Fibroblast of the conjunctiva (primary cell): ENCODE measurements at regions not wholly inside any gene's neighbourhood (a gene's known extent, or its start where the extent isn't known, plus 50 kb on each side); places are given as distances from the start of the nearest gene placed in this dataset.

Experiments
- DNase-seq: peaks from one replicate; pipeline ENCODE4 v3.0.0-alpha.2; 2010; ENCODE audit warnings: low read depth

DNA sequence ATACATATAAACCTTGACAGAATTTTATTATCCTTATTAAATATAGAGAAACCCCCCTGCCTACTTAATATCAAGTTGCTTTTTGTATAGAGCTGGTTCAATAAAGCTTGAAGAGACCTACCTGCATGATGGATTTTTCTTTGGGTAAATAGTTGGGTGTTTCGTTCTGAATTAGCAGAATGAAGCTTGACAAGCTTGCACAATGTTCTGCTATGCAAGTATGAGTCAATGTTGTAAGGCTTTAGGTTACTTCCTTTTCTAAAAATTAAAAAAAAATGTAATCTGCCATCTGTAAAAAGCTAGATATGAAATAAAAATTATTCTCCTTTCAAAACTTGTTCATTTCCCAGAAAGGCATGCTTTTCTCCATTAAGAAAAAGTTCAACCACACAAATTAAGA lies 1662.6 kb upstream of the SEL1L start:
- no peak for DNase-seq

DNA sequence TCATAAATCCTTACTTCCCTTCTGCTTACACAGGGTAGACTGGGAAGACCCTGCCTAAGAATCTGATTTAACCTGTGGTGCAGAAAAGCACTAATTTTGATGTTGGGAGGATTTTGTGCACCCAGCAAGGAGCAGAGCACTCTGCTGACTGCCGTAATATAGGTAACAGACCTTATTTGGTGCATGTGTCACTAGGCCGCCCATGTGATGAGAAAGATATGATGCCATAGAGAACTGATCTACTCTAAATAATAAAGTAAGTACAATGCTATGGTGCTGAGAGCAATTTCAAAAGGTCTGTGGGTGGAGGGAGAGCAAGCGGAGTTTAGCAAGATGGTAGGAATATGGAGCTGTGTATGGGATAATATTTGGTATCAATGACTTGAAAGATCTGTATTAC lies 1663.6 kb upstream of the SEL1L start:
- DNase-seq, result no peak

DNA sequence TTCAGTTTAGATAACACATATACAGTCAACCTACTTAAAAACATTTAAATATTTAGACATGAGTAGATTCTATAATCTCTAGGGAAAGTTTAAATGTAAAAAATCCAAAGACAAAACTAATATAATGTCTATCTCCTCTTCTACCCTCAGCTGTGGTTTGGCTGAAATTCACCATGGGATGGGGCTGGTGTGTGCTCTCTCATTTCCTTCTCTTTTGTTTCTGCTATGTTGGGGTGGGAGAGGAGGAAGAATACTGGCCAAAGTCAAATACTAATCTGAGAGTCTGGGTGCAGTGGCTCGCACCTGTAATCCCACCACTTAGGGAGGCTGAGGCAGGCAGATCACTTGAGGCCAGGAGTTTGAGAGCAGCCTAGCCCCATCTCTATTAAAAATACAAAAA lies 1673.9 kb upstream of the SEL1L start:
- no peak for DNase-seq

DNA sequence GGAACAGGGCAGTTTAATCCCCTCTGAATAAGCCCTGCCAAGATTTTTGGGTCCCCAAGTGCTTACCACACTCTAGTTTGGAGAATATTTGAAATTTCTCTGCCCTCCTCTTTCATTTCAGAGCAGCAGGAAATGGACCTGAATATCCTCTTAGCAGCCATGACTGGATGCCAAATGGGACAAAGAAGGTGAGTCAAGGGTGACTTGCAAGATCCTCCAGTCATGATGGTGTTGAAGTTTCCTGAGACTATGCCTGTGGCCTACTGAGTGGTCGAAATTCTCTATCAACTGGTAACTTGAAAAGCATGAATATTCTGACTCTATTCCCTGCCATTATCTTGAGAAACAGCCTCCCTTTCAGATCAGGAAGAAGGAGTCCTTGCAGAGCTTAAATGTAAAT lies 1674.7 kb upstream of the SEL1L start:
- DNase-seq, result no peak

DNA sequence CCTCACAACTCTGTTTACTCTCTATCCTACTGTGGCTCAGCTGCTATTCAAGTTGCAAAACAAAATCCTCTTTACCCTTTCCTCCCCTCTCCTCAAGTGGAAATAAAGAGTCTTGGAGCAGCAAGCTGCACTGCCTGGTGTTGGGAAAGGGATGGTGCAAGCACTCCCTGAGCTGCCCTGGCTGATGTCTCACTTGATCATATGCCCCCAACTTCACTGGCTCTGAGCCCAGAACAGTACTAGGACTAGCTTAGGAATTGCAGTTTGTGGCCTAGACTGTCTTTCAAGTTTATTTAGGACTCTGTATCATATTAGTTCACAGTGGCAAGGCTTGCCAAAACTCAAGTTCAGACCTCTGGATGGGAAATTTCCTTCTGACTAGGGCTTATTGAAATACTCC lies 1683.8 kb upstream of the SEL1L start:
- peak; percentile 88 for DNase-seq

DNA sequence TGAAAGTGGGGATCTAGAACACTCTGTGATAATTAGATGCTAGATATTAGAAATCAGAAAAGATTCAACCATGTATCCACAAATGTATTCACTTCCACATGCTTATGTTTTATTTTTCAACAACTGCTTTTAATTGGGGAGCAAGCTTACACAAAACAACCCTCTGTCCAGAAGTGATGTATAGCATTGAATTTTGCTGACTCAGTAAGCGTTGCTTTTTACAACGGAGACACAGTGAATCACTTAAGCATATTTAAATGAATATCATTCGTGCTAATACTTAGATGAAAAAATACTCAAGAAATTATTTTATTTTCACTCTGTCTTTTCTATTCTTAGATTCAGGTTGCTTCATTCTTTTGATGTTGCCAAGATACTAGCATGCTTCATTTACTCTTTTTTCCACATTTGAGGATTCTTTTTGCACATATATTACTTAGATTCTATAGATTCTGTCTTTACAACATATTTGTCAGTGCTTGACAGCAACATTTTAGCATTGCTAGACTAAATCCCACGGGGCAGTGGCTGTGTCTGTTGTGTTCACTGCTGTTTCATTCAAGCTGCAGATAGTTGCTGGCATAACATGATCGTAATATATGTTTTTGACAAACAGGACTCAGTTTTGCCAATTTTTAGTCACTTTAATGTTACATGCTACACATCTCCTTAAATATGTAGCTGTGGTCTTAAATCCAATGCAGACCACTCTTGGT lies 1714.4 kb upstream of the SEL1L start:
- no peak for DNase-seq

DNA sequence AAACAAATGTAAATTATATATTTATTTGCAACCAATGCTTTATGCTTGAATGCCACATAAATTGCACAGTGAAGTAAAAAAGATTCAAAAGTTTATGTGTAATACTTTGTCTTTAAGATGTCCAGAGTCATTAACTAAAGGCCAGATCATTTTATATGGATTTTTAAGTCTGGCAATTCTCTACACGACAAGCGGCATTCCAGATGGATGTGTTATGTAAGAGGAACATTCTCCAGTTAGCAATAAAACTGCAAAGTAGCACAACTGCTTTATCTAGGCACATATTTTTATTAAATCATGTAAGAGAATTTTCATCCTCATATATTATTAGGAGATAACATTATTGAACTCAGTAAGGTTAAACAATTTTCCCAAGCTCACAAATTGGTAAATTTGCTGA lies 1717.7 kb upstream of the SEL1L start:
- no peak for DNase-seq

DNA sequence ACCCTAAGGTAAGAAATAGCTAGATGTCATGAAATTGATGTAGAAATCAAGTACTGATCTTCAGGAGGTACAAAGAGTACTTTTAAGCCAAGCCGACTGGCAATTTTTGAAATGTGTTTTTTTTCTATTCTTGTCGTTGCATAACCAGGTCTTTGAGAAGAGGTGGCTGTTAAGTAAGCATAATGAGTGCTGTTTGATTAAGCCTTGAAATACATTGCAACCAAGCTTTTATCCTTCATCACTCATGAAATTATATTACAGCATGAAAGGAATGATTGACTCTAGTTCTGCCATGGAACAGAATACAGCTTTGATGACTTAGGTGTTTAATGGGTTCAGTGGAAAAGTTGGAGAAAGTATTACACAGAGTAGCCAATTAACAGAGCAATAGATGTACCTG lies 1720.2 kb upstream of the SEL1L start:
- DNase-seq, result no peak

DNA sequence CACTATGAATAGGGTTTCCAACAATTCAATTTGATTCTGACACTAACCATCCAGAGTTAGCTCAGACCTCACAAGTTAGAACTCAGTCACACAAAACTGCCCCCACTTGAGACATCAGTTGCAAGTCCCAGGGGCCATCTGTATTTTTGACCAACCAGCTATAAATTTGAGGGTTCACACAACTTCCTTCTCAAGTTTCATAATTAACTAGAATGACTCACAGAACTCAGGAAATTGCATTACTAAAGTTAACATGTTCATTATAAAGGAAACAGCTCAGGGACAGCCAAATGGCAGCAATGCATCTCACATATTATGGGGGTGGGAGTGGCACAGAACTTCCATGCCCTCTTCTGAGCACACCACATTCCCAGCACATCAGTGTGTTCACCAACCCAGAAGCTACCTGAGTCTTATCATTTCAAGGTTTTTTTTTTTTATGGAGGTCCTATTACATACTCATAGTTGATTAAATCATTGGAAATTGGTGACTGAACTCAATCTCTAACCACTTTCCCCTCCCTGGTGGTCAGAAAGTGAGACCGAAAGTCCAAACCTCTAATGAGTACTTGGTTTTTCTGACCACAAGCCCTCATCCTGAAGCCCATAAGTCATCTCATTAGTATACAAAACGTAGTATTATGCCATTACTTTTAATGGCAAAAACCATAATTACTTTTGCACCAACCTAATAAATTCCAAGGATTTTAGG lies 1721.5 kb upstream of the SEL1L start:
- DNase-seq, result no peak

DNA sequence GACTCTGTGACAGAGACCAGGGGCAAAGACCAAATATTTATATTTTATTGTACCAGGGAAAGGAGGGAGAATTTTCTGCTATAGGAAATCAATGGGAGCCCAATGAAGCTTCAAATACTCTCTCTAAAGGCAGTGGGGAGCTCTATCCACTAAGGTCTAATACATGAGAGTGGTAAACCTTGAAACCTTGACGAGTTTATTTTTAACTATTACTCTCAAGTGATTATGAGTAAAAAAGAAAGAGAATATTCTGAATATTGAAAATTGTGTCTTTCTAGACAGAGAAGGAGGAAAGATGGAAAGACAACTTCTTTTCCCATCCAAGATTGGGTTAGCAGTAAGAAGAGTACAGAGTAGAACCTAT lies 1722.1 kb upstream of the SEL1L start:
- DNase-seq, result no peak

DNA sequence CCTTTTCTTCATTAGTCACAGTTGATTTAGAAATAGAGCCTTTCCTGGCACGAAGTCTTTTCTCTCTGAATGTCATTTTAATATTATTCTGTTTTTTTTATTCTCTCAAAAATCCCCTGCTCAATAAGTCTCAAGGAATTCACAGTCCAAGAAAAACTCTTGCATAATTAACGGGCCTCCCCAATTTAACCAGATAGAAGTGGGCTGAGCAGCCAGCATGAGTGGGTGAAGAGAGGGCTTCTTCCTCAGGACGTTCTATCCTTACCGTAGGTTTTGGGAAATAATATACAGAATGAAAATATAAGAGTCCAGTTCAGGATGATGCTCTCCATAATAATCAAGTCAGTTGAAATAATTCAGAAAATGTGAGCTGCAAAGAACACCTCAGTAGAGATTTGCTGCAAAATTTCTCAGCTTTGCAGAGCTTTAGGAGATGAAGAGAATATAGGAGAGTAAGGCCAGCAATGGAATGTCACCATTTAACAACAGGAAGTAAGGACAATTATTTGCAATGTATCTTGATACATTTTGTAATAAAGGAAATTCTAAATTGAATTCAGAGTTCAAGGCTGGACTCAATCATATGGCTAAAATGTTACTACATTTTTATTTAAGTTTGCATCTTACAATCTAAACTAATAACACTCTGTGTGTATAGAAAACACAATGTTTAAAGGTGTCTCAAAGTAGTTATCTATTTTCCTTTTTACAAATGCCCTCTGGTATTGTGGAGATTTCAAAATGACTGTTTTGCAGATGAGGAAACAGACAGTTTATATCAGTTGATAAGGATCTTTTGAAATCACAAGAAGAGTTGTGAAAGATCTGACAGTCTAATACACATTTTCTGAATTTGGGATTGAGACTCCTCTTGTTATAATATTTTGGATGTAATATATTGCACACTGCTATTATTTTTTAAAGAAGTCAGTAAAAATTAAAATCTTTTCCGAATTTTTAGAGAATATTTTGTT lies 1724.1 kb upstream of the SEL1L start:
- no peak for DNase-seq

DNA sequence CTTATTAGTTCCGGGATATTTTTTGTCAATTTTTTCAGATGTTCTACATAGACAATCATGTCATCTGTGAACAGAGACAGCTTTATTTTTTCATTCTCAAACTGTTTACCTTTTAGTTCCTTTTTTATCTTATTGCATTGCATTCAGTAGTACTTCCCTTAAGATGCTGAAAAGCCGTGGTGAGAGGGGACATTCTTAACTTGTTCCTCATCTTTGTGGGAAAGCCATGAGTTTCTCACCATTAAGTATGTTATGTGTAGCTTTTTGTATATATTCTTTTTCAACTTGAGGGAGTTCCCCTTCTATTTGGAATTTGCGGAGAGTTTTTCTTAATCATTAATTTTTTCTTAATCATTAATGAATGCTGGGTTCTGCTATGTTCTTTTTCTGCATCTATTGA lies 1727.1 kb upstream of the SEL1L start:
- no peak for DNase-seq

DNA sequence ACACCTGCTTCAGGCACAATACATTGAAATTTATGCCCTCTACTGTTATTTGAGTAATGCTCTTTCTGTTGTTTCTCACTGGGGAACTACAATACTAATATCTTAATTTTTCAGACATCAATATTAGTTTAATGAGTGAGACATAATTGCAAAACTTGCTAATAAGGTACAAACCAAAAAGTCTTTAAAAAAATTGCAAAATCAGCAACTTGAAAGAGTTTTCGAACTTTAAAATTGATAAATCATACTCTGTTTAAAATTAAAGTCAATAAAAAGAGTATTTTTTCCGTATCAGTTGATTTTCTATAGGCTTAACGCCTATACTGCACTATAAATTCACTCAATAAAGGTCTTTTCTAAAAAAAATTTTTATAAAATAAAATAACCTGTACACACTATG lies 1735.9 kb upstream of the SEL1L start:
- no peak for DNase-seq

DNA sequence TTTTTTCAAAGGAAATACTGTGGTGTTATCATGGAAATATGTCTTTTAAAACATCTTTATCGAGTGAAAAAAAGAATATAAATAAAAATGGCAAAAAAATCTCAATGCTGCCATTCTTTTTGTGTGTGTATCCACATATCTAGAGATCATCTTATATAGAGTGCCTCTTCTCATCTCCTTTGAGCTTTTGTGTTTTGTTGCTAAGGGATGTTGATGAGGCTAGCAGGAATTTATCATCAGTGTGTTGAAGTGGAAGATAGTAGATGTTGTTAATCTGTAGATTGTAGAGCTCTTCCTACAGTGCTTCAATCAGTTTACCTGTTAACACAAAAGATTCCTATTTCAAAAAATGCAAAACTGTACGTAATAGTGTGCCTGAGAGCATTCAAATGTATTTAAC lies 1738.0 kb upstream of the SEL1L start:
- DNase-seq, result no peak

DNA sequence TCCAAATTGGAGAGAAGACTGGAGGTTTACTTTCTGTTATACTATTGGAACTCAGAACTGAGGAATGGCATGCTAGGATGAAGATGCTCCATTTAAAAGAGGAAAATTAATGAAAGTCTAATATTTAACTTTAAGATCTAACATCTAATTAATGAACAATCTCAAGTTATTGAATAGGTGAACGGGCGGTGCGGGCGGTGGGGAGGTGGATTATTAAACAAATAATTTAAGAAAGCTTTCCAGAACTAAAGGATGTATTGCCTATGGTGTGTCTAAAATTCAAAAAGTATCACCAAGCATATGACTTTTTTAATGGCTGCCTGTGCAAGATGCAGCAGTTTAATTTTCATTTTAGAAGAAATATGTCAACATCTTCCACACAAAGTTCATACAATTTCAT lies 1747.1 kb upstream of the SEL1L start:
- no peak for DNase-seq

DNA sequence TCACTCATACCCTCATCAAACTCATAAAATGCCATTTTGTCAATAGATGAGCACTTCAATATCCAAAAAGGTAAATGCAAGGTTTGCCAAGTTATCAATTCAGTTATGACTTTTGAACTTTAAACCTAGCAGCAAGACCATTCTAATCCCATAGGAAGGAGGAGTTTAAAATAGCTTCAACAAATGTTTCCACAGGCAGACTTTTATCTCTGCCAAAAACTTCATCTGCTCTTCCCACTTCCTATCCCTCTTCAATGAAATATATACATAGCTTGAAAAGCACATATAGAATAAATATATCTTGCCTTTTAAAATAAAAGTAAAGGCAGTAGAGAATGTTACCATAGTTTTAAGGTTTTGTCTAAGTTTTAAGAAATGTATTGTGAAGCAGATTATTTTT lies 1749.1 kb upstream of the SEL1L start:
- DNase-seq, result no peak

DNA sequence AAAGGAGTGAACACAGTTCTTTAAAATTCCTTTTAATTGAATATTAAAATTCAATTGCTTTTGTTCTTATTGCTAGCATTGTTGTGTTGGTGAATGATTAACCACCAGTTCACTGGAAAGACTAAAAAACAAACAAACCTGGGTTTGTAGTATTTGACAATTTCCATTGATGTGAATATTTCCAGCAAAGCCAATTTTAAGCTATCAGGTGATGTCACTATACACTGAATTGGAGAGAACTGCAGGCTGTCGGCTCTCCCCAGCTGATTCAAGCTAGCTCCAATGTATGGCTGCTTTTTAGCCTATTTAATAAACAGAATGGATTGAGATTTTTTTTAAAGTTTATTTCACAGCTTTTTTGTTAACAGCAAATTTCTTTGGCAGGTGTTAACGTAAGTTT lies 1753.6 kb upstream of the SEL1L start:
- DNase-seq, result no peak

DNA sequence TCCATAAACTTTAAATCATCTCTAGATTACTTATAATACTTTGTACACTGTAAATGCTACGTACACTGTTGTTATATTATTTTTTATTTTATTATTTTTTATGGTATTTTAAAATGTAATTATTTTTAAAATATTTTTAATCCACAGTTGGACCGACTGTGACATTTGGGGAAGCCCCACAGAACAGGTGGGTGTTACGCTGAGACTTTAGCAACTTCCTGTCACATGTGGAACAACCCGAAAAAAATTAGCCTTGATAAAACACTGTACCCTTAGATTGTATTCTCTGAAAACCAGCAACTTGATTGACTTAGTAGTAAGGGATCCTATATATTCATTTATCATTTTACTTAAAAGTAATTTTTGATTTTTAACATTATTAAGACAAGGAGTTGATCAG lies 1755.7 kb upstream of the SEL1L start:
- no peak for DNase-seq

DNA sequence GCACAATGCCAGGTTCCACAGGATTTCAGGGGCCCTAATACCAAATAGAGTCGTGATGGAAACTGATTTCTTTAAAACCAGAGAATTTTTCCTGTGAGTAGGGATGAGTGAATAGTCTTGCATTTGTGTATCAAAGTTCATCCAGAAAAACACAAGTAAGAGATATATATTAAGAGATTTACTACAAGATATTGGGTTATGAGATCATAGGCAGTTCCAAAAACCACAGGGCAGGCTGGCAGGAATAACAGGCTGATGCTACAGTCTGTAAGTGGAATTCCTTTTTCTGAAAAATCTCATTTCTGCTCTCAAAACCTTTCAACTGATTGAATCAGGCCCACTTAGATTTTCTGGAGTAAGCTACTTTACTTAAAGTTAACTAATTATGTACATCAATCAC lies 1756.2 kb upstream of the SEL1L start:
- DNase-seq, result no peak

DNA sequence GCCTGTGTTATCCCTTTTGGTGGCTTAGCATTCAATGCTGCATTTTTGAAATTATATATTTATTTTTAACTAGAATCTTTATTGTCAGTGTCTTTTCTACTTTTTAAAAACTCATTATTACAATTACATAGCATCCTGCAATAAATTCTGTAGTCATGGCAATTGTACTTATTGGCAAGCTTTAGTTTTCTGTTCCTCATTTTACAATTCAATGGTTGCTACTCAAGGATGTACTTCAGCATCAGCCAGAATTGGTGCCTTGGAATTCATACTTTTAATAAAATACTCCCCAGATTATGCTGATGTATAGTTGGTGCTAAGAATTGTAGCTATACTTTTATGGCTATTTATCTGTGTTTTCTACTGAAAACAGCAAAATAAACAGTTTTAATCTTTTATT lies 1756.8 kb upstream of the SEL1L start:
- no peak for DNase-seq

DNA sequence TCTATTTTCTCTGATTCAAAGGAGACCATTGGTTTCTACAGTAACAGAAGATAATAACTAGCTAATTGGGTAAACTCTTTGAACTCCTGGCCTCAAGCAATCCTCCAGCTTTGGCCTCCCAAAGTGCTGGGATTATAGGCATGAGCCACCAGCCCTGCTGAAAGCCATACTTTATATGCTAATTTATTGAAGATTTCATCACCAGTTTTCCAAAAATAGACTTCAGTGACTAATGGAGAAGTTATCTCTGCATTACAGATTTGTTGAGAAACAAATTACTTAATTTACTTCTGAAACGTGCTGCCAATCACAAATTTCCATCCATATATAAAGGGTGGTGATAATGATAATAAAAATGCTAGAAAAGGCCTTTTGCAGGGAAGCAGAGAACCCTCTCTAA lies 1758.1 kb upstream of the SEL1L start:
- no peak for DNase-seq

DNA sequence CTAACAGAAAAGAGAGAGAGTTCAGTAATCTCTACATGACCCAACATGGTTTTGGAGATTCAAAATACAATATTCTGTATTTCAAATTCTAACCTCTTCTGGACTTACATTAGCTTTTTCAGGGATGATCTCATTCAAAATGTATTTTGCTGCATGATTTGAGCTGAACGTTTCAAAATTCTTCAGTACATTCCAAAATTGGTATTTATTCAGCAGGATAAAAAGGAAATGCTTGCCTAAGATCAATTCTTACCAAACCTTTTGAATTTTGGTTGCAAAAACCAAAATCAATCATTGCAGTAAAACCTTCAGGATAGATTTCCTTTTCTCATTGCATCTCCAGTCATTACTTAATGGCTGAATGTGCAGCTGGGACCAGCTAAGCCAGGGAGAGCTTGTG lies 1761.3 kb upstream of the SEL1L start:
- no peak for DNase-seq

DNA sequence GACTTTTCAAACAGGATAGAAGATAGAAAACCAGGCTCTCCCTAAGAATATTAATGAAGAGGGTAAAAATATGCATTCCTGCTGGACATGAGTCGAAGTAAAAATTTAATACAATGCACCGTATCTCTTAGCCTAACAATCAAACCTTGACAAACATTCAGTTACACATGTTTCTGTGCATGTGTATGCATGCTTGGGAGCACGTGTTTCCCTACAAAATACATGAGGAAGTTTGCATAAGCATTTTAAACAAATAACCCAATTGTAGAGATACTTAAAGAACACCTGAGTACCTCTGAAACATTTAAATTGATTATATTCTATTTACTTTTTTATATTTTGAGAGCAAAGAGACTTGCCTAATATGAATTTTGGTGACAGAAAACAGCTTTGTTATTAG lies 1763.7 kb upstream of the SEL1L start:
- DNase-seq, result no peak
